Upper lobe of right lung (tissue), 1 donor: ENCODE measurements at regions not wholly inside any gene's neighbourhood (a gene's known extent, or its start where the extent isn't known, plus 50 kb on each side); places are given as distances from the start of the nearest gene placed in this dataset.
A peak's percentile ranks its signal among the peaks of the same experiment; 100 is the strongest.

Experiments
- ATAC-seq: fragments of 200-7000 bp; cut with Tn5 transposase; one replicate; pipeline ENCODE4 v1.9.1; 2020; ENCODE audit warnings: mild to moderate bottlenecking, moderate library complexity
- DNase-seq: peaks from one replicate; pipeline ENCODE4 v3.0.0-alpha.2; 2020
- H3K27ac ChIP-seq: fragments of 200-600 bp; one replicate; pipeline ENCODE4 v1.8.0; 2022
- H3K27me3 ChIP-seq: fragments of 200-600 bp; one replicate; pipeline ENCODE4 v1.8.0; 2022; ENCODE audit warnings: mild to moderate bottlenecking
- H3K36me3 ChIP-seq: fragments of 200-600 bp; one replicate; pipeline ENCODE4 v1.8.0; 2022
- H3K4me1 ChIP-seq: fragments of 200-600 bp; one replicate; pipeline ENCODE4 v1.8.0; 2022
- H3K4me3 ChIP-seq: fragments of 200-600 bp; one replicate; pipeline ENCODE4 v1.8.0; 2022; ENCODE audit warnings: mild to moderate bottlenecking
- H3K9me3 ChIP-seq: fragments of 200-600 bp; one replicate; pipeline ENCODE4 v1.8.0; 2022
- CTCF ChIP-seq: fragments of 200-600 bp; IDR thresholded peaks from one replicate; pipeline ENCODE4 v1.8.0; 2022; ENCODE audit warnings: antibody characterized with exemption
- intact Hi-C: fragments of 100-400 bp; cut with DNase I; formaldehyde crosslinking; loops from one replicate; pipeline ENCODE4 v1.11.0; 2022
- donor health status: DM: no; HTN: yes; CAD: no; lungs with severe emphysema.

GRCh38 chr1:29712801-29713200, 476.5 kb downstream of the PTPRU start:
- no peaks in the 10 kb centered on the region for H3K4me1 ChIP-seq
- no peak for ATAC-seq
- no peak overlapping the region for H3K27ac ChIP-seq
- H3K4me3 ChIP-seq = no peak overlapping the region
- TF ChIP-seq CTCF = no peak
- intact Hi-C loops = no loop called here
- no peaks in the 10 kb centered on the region for H3K9me3 ChIP-seq
- peak; percentile 31 for DNase-seq
- H3K27me3 ChIP-seq = peaks cover 3% of the 10 kb centered on the region
- no peaks in the 10 kb centered on the region for H3K36me3 ChIP-seq

GRCh38 chr1:29712284-29712651, 475.9 kb downstream of the PTPRU start:
- intact Hi-C loops = no loop called here
- DNase-seq (no peak), ATAC-seq (peak; percentile 41)
- Histone ChIP-seq H3K27ac (no peak overlapping the region), H3K27me3 (peaks cover 6% of the 10 kb centered on the region), H3K4me1 (no peaks in the 10 kb centered on the region), H3K36me3 (no peaks in the 10 kb centered on the region), H3K9me3 (no peaks in the 10 kb centered on the region), H3K4me3 (no peak overlapping the region)
- no peak for TF ChIP-seq CTCF

GRCh38 chr1:29711582-29712283, 475.4 kb downstream of the PTPRU start:
- no peaks in the 10 kb centered on the region for H3K36me3 ChIP-seq
- intact Hi-C loops = no loop called here
- H3K4me3 ChIP-seq = no peak overlapping the region
- no peaks in the 10 kb centered on the region for H3K4me1 ChIP-seq
- DNase-seq (peak; percentile 31), ATAC-seq (no peak)
- no peaks in the 10 kb centered on the region for H3K9me3 ChIP-seq
- no peak overlapping the region for H3K27ac ChIP-seq
- no peak for TF ChIP-seq CTCF
- H3K27me3 ChIP-seq = peaks cover 8% of the 10 kb centered on the region

GRCh38 chr1:29709704-29710280, 473.5 kb downstream of the PTPRU start:
- Histone ChIP-seq H3K4me1 (no peaks in the 10 kb centered on the region), H3K27me3 (peaks cover 24% of the 10 kb centered on the region), H3K36me3 (no peaks in the 10 kb centered on the region), H3K4me3 (no peak overlapping the region), H3K9me3 (no peaks in the 10 kb centered on the region), H3K27ac (no peak overlapping the region)
- ATAC-seq (no peak), DNase-seq (peak; percentile 25)
- intact Hi-C loops = no loop called here
- TF ChIP-seq CTCF = no peak

GRCh38 chr1:29708796-29709703, 472.7 kb downstream of the PTPRU start:
- ATAC-seq (no peak), DNase-seq (peak; percentile 46)
- no peaks in the 10 kb centered on the region for H3K9me3 ChIP-seq
- H3K4me1 ChIP-seq = no peaks in the 10 kb centered on the region
- no peak for TF ChIP-seq CTCF
- H3K36me3 ChIP-seq = no peaks in the 10 kb centered on the region
- H3K27ac ChIP-seq = no peak overlapping the region
- no peak overlapping the region for H3K4me3 ChIP-seq
- intact Hi-C loops = no loop called here
- peaks cover 24% of the 10 kb centered on the region for H3K27me3 ChIP-seq
